SK-N-SH treated with all-trans-retinoic acid at 6 μM for 48 hours (cell line): ENCODE measurements at regions not wholly inside any gene's neighbourhood (a gene's known extent, or its start where the extent isn't known, plus 50 kb on each side); places are given as distances from the start of the nearest gene placed in this dataset.

Experiments used
- BACH2 ChIP-seq: fragments of 250-450 bp; sonication (Bioruptor Pico); IDR thresholded peaks from 2 replicates; pipeline ENCODE4 v1.9.0; 2021; ENCODE audit warnings: mild to moderate bottlenecking, borderline replicate concordance
- ESRRG ChIP-seq: fragments of 250-450 bp; sonication (Bioruptor Pico); IDR thresholded peaks from 2 replicates; pipeline ENCODE4 v1.6.1; 2021; ENCODE audit warnings: mild to moderate bottlenecking
- GLIS3 ChIP-seq: fragments of 250-450 bp; sonication (Bioruptor Pico); IDR thresholded peaks from 2 replicates; pipeline ENCODE4 v1.5.0; 2020; ENCODE audit warnings: mild to moderate bottlenecking, moderate library complexity
- OSR1 ChIP-seq: fragments of 250-450 bp; sonication (Bioruptor Pico); IDR thresholded peaks from 2 replicates; pipeline ENCODE4 v1.8.0; 2022; ENCODE audit warnings: moderate library complexity, mild to moderate bottlenecking, inconsistent platforms
- PPARA ChIP-seq: fragments of 250-450 bp; sonication (Bioruptor Pico); IDR thresholded peaks from 2 replicates; pipeline ENCODE4 v1.5.0; 2020; ENCODE audit warnings: mild to moderate bottlenecking, borderline replicate concordance
- RARB ChIP-seq: fragments of 250-450 bp; sonication (Bioruptor Pico); IDR thresholded peaks from 2 replicates; pipeline ENCODE4 v1.8.0; 2021; ENCODE audit warnings: mild to moderate bottlenecking, moderate library complexity
- TOX ChIP-seq: fragments of 250-450 bp; sonication (Bioruptor Pico); IDR thresholded peaks from 2 replicates; pipeline ENCODE4 v1.8.0; 2021; ENCODE audit warnings: mild to moderate bottlenecking, moderate library complexity, borderline replicate concordance
- ZFP30 ChIP-seq: fragments of 450-650 bp; formaldehyde crosslinking; IDR thresholded peaks from 2 replicates; pipeline ENCODE4 v1.5.0; 2022; ENCODE audit warnings: mild to moderate bottlenecking, moderate library complexity
- ZNF565 ChIP-seq: fragments of 450-650 bp; formaldehyde crosslinking; conservative IDR thresholded peaks from 2 replicates; pipeline ENCODE4 v1.5.0; 2020; ENCODE audit warnings: low read depth, mild to moderate bottlenecking, moderate library complexity
- ZNF70 ChIP-seq: fragments of 450-650 bp; formaldehyde crosslinking; IDR thresholded peaks from 2 replicates; pipeline ENCODE4 v1.5.0; 2020; ENCODE audit warnings: mild to moderate bottlenecking, moderate library complexity
- TF ChIP-seq, protein P1 (sequence below): fragments of 250-450 bp; sonication (Bioruptor Pico); IDR thresholded peaks from 2 replicates; pipeline ENCODE4 v1.5.1; 2020; ENCODE audit warnings: low read depth, mild to moderate bottlenecking, moderate library complexity
- TF ChIP-seq, protein P2 (sequence below): fragments of 250-450 bp; sonication (Bioruptor Pico); IDR thresholded peaks from 2 replicates; pipeline ENCODE4 v1.8.0; 2020; ENCODE audit warnings: mild to moderate bottlenecking, moderate library complexity, borderline replicate concordance
- TF ChIP-seq, protein P3 (sequence below): fragments of 250-450 bp; sonication (Bioruptor Pico); IDR thresholded peaks from 2 replicates; pipeline ENCODE4 v1.5.1; 2021; ENCODE audit warnings: mild to moderate bottlenecking, moderate library complexity
- TF ChIP-seq, protein P4 (sequence below): fragments of 250-450 bp; sonication (Bioruptor Pico); IDR thresholded peaks from 2 replicates; pipeline ENCODE4 v1.5.0; 2020; ENCODE audit warnings: mild to moderate bottlenecking, moderate library complexity

DNA sequence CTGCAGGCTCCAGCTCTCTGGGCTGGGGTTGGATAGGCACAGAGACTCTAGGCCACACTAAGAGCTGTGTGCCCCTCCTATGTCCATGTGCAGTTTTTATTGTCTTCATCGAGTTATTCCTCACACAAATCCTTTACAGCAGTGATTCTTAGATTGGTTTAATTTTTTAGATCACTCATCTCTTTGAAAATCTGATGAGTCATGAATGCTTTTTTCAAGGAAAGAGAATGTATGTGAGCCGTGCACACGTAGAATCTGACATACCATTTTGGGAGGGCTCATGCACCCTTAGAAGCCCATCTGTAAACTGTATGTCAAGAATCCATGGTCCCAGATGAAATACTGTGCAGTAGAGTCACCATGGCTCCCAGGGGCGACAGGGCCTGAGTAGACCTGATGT is 100.7 kb upstream of the S1PR3 start:
- TF ChIP-seq OSR1: no peak
- TF ChIP-seq BACH2 (CRISPR knock-in tag): no peak
- no peak for TF ChIP-seq PPARA
- no peak for TF ChIP-seq RARB
- TF ChIP-seq, protein P1, sequence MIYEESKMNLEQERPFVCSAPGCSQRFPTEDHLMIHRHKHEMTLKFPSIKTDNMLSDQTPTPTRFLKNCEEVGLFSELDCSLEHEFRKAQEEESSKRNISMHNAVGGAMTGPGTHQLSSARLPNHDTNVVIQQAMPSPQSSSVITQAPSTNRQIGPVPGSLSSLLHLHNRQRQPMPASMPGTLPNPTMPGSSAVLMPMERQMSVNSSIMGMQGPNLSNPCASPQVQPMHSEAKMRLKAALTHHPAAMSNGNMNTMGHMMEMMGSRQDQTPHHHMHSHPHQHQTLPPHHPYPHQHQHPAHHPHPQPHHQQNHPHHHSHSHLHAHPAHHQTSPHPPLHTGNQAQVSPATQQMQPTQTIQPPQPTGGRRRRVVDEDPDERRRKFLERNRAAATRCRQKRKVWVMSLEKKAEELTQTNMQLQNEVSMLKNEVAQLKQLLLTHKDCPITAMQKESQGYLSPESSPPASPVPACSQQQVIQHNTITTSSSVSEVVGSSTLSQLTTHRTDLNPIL (CRISPR knock-in tag): no peak
- no peak for TF ChIP-seq ZNF565 (CRISPR knock-in tag)
- no peak for TF ChIP-seq GLIS3 (CRISPR knock-in tag)
- TF ChIP-seq, protein P2, sequence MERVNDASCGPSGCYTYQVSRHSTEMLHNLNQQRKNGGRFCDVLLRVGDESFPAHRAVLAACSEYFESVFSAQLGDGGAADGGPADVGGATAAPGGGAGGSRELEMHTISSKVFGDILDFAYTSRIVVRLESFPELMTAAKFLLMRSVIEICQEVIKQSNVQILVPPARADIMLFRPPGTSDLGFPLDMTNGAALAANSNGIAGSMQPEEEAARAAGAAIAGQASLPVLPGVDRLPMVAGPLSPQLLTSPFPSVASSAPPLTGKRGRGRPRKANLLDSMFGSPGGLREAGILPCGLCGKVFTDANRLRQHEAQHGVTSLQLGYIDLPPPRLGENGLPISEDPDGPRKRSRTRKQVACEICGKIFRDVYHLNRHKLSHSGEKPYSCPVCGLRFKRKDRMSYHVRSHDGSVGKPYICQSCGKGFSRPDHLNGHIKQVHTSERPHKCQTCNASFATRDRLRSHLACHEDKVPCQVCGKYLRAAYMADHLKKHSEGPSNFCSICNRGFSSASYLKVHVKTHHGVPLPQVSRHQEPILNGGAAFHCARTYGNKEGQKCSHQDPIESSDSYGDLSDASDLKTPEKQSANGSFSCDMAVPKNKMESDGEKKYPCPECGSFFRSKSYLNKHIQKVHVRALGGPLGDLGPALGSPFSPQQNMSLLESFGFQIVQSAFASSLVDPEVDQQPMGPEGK: no peak
- TF ChIP-seq TOX: no peak
- TF ChIP-seq ESRRG (CRISPR knock-in tag): no peak
- no peak for TF ChIP-seq ZFP30
- TF ChIP-seq, protein P3, sequence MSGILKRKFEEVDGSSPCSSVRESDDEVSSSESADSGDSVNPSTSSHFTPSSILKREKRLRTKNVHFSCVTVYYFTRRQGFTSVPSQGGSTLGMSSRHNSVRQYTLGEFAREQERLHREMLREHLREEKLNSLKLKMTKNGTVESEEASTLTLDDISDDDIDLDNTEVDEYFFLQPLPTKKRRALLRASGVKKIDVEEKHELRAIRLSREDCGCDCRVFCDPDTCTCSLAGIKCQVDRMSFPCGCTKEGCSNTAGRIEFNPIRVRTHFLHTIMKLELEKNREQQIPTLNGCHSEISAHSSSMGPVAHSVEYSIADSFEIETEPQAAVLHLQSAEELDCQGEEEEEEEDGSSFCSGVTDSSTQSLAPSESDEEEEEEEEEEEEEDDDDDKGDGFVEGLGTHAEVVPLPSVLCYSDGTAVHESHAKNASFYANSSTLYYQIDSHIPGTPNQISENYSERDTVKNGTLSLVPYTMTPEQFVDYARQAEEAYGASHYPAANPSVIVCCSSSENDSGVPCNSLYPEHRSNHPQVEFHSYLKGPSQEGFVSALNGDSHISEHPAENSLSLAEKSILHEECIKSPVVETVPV: no peak
- TF ChIP-seq, protein P4, sequence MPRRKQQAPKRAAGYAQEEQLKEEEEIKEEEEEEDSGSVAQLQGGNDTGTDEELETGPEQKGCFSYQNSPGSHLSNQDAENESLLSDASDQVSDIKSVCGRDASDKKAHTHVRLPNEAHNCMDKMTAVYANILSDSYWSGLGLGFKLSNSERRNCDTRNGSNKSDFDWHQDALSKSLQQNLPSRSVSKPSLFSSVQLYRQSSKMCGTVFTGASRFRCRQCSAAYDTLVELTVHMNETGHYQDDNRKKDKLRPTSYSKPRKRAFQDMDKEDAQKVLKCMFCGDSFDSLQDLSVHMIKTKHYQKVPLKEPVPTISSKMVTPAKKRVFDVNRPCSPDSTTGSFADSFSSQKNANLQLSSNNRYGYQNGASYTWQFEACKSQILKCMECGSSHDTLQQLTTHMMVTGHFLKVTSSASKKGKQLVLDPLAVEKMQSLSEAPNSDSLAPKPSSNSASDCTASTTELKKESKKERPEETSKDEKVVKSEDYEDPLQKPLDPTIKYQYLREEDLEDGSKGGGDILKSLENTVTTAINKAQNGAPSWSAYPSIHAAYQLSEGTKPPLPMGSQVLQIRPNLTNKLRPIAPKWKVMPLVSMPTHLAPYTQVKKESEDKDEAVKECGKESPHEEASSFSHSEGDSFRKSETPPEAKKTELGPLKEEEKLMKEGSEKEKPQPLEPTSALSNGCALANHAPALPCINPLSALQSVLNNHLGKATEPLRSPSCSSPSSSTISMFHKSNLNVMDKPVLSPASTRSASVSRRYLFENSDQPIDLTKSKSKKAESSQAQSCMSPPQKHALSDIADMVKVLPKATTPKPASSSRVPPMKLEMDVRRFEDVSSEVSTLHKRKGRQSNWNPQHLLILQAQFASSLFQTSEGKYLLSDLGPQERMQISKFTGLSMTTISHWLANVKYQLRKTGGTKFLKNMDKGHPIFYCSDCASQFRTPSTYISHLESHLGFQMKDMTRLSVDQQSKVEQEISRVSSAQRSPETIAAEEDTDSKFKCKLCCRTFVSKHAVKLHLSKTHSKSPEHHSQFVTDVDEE (CRISPR knock-in tag): no peak
- no peak for TF ChIP-seq ZNF70 (CRISPR knock-in tag)
